ENCODE measurements at regions not wholly inside any gene's neighbourhood (a gene's known extent, or its start where the extent isn't known, plus 50 kb on each side); places are given as distances from the start of the nearest gene placed in this dataset.

- H3K4me1 Mint-ChIP-seq (ENCODE audit: low read depth): peaks cover 4% of the 10 kb centered on the region
- no peak overlapping the region for H3K27ac Mint-ChIP-seq
- intact Hi-C loops (cut with micrococcal nuclease): no loop called here
- no peak overlapping the region for H3K4me3 Mint-ChIP-seq
- no peak for DNase-seq (ENCODE audit: low spot score)
- H3K27me3 Mint-ChIP-seq (ENCODE audit: insufficient read depth): no peaks in the 10 kb centered on the region
- peaks cover 6% of the 10 kb centered on the region for H3K36me3 Mint-ChIP-seq (ENCODE audit: low read depth)
- peaks cover 4% of the 10 kb centered on the region for H3K9me3 Mint-ChIP-seq
Measured at GRCh38 chr2:43105586-43106558, 120.5 kb downstream of the ZFP36L2 start.

DNA sequence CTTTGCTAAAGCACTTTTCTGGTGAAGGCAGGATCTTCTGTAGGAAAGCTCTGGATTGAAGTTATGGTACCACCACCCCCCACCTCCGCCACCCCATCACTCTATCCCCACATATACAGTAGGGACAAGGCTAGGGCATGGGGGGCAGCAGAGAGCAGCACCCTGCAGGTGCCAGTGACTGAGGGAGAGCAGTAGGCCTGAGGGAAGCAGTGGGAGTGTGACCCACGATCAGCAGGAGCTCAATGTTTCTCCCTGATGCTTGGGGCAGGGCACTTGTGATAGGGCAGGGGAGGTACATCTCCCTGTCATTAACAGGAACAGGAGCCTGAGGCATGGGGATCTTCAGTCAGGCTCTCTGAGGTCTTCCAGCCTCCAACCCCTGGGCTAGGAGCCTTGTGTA lies 121.6 kb downstream of the ZFP36L2 start:
- H3K36me3 Mint-ChIP-seq (ENCODE audit: low read depth): peaks cover 6% of the 10 kb centered on the region
- H3K4me3 Mint-ChIP-seq: no peak overlapping the region
- peaks cover 4% of the 10 kb centered on the region for H3K4me1 Mint-ChIP-seq (ENCODE audit: low read depth)
- intact Hi-C loops (cut with micrococcal nuclease): no loop called here
- no peak for DNase-seq (ENCODE audit: low spot score)
- H3K27ac Mint-ChIP-seq: no peak overlapping the region
- H3K9me3 Mint-ChIP-seq: peaks cover 4% of the 10 kb centered on the region
- H3K27me3 Mint-ChIP-seq (ENCODE audit: insufficient read depth): no peaks in the 10 kb centered on the region

- peaks cover 6% of the 10 kb centered on the region for H3K36me3 Mint-ChIP-seq (ENCODE audit: low read depth)
- DNase-seq (ENCODE audit: low spot score): no peak
- intact Hi-C loops (cut with micrococcal nuclease): no loop called here
- H3K27ac Mint-ChIP-seq: no peak overlapping the region
- H3K4me1 Mint-ChIP-seq (ENCODE audit: low read depth): no peaks in the 10 kb centered on the region
- H3K4me3 Mint-ChIP-seq: no peak overlapping the region
- peaks cover 2% of the 10 kb centered on the region for H3K27me3 Mint-ChIP-seq (ENCODE audit: insufficient read depth)
- peaks cover 4% of the 10 kb centered on the region for H3K9me3 Mint-ChIP-seq
Measured at GRCh38 chr2:43104106-43104505, 122.3 kb downstream of the ZFP36L2 start.

- Mint-ChIP-seq H3K9me3 (peaks cover 4% of the 10 kb centered on the region), H3K4me3 (no peak overlapping the region), H3K27ac (no peak overlapping the region), H3K27me3 (ENCODE audit: insufficient read depth) (peaks cover 2% of the 10 kb centered on the region), H3K36me3 (ENCODE audit: low read depth) (peaks cover 8% of the 10 kb centered on the region), H3K4me1 (ENCODE audit: low read depth) (no peaks in the 10 kb centered on the region)
- no peak for DNase-seq (ENCODE audit: low spot score)
- intact Hi-C loops (cut with micrococcal nuclease): no loop called here
Measured at GRCh38 chr2:43103093-43103404, 123.4 kb downstream of the ZFP36L2 start.

DNA sequence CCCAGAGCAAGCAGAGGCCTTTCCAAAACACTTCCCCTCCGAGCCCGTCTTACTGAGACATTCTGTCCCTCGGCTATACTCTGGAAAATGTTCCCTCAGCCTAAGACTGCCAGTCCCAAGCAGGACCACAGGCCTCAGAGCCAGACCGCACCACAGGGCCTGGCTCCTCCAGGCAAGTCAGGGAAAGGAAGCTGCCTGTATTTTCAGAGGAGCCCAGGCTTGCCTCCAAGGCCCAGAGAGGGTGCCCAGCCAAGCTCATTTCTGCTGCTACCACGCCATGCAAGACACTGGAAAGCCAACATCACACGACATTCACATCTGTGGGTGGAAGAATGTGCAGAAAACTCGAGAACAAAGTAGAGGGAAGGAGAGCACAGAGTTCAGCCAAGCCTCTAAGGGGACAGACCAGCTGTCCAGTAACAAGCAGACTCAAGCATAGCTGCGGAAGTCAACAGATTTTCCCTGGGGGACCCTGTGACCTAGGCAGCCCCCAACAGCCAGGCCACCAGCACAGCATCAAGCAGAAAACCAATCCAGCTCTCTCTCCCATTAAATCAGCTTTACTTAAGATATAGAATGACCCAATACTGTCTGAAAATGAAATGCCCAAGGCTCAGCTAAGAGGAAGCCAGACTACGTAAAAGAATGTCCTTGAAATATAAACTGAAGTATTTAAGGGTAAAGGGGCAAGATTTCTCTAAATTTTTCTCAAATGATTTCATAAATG lies 123.9 kb downstream of the ZFP36L2 start:
- Mint-ChIP-seq H3K27ac (no peak overlapping the region), H3K36me3 (ENCODE audit: low read depth) (peaks cover 13% of the 10 kb centered on the region), H3K4me1 (ENCODE audit: low read depth) (no peaks in the 10 kb centered on the region), H3K27me3 (ENCODE audit: insufficient read depth) (peaks cover 4% of the 10 kb centered on the region), H3K4me3 (no peak overlapping the region), H3K9me3 (peaks cover 4% of the 10 kb centered on the region)
- intact Hi-C loops (cut with micrococcal nuclease): no loop called here
- no peak for DNase-seq (ENCODE audit: low spot score)

GRCh38 chr2:43101751-43102150 lies 124.7 kb downstream of the ZFP36L2 start:
- intact Hi-C loops (cut with micrococcal nuclease): no loop called here
- peaks cover 4% of the 10 kb centered on the region for H3K9me3 Mint-ChIP-seq
- peaks cover 16% of the 10 kb centered on the region for H3K36me3 Mint-ChIP-seq (ENCODE audit: low read depth)
- H3K4me1 Mint-ChIP-seq (ENCODE audit: low read depth): no peaks in the 10 kb centered on the region
- no peak for DNase-seq (ENCODE audit: low spot score)
- H3K27ac Mint-ChIP-seq: no peak overlapping the region
- H3K27me3 Mint-ChIP-seq (ENCODE audit: insufficient read depth): peaks cover 4% of the 10 kb centered on the region
- H3K4me3 Mint-ChIP-seq: no peak overlapping the region

DNA sequence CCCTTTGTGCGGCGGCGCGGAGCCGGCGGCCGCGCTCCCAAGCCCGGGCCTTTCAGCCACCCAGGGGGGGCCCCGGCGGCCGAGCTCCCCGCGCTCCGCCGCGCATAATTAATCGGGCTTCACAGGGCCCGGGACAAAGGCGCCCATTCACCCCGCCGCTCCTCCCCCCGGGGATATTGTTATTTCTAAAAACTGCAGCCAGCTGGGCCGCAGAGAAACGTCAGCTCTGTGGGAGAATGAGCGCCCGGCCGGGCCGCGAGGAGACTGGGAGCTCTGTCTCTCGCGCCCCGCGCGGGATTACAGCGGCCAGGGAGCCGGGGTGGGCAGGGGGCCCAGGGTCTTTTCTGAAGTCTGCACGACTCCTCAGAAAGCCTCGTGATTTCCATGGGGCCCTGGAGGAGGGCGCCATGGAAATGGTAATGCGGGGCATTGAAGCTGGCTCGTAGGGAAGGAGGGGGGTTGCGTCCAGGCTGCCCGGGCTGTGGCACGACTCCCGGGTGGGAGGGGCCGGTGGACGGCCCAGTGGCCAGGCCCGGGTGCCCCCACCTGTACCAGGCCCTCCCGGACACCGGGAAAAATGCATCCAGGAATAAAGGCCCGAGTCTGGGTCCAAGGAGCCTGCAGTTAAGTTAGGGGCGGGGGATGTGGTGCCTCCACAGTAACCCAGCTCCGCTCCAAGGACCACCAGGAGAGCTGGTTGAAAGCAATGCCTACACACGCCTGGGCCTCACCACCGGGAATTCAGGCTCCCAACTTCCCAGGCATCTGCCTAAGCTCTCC lies 125.3 kb downstream of the ZFP36L2 start:
- intact Hi-C loops (cut with micrococcal nuclease): no loop called here
- H3K27me3 Mint-ChIP-seq (ENCODE audit: insufficient read depth): peaks cover 4% of the 10 kb centered on the region
- no peaks in the 10 kb centered on the region for H3K4me1 Mint-ChIP-seq (ENCODE audit: low read depth)

DNA sequence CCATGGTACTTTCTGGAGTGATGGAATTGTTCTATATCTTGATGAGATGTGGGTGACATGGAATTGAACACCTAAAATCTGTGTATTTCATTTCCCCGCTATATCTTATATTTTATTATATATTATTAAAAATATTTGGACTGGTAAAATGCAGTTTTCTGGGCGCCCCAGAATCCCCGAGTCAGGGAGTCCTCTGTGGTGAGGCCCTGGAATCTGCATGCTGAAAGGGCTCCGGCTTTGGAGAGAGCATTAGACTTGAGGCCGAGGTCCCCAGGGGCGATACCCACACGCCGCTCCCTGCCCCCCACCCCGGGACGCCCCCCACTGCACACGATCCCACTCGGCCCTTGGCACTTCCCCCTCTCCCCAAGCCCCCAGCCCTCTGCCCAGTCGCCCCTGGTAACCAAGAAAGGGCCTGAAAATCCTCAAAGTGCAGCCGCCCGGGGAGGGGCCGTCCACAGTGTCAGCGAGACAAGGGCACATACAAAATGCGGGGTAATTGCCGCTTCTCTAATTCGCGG lies 126.0 kb downstream of the ZFP36L2 start:
- peaks cover 4% of the 10 kb centered on the region for H3K27me3 Mint-ChIP-seq (ENCODE audit: insufficient read depth)
- H3K4me3 Mint-ChIP-seq: no peak overlapping the region
- H3K36me3 Mint-ChIP-seq (ENCODE audit: low read depth): peaks cover 22% of the 10 kb centered on the region
- no peak for DNase-seq (ENCODE audit: low spot score)
- intact Hi-C loops (cut with micrococcal nuclease): no loop called here
- no peaks in the 10 kb centered on the region for H3K4me1 Mint-ChIP-seq (ENCODE audit: low read depth)
- H3K27ac Mint-ChIP-seq: no peak overlapping the region
- H3K9me3 Mint-ChIP-seq: peaks cover 4% of the 10 kb centered on the region

More for the DNA sequence above, 125.3 kb downstream of the ZFP36L2 start:
- Mint-ChIP-seq H3K27ac (no peak overlapping the region), H3K36me3 (ENCODE audit: low read depth) (peaks cover 21% of the 10 kb centered on the region), H3K9me3 (peaks cover 4% of the 10 kb centered on the region), H3K4me3 (no peak overlapping the region)
- no peak for DNase-seq (ENCODE audit: low spot score)

DNA sequence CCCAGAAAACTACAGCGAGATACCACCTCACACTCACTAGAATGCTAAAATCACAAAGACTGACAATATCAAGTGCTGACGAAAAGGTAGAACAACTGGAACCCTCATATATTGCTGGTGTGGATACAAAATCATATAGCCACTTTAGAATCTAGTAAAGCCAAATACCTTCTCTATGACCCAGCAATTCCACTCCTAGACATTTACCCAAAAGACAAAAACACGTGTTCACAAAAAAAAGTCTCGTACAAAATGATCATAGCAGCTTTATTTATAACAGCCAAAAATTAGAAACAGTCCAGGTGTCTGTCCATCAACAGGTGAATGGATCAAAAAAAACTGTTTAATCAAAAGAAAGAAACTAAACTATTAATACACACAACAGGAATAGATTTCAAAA lies 126.6 kb downstream of the ZFP36L2 start:
- DNase-seq (ENCODE audit: low spot score): no peak

DNA sequence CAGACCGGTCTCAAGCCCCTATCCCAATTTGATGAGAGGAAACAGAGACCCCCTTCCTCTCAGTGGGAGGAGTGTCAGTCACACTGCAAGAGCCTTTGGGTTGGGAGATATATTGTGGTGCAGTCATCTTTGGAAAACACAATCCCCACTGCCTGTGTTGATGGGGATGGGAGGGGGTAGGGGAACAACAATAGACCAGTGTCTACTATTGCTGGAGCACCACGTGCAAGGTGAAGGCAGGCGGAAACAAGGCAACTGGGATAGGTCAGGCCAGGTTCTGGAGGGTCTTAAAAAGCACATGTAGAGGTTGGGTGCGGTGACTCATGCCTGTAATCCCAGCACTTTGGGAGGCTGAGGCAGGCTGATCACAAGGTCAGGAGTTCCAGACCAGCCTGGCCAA lies 127.9 kb downstream of the ZFP36L2 start:
- H3K4me3 Mint-ChIP-seq: no peak overlapping the region
- peaks cover 3% of the 10 kb centered on the region for H3K9me3 Mint-ChIP-seq
- intact Hi-C loops (cut with micrococcal nuclease): no loop called here
- no peak overlapping the region for H3K27ac Mint-ChIP-seq
- H3K4me1 Mint-ChIP-seq (ENCODE audit: low read depth): no peaks in the 10 kb centered on the region
- H3K36me3 Mint-ChIP-seq (ENCODE audit: low read depth): peaks cover 23% of the 10 kb centered on the region
- H3K27me3 Mint-ChIP-seq (ENCODE audit: insufficient read depth): peaks cover 4% of the 10 kb centered on the region
- DNase-seq (ENCODE audit: low spot score): no peak

More for the DNA sequence above, 126.6 kb downstream of the ZFP36L2 start:
- Mint-ChIP-seq H3K27ac (no peak overlapping the region), H3K36me3 (ENCODE audit: low read depth) (peaks cover 22% of the 10 kb centered on the region), H3K9me3 (peaks cover 4% of the 10 kb centered on the region), H3K4me1 (ENCODE audit: low read depth) (no peaks in the 10 kb centered on the region), H3K27me3 (ENCODE audit: insufficient read depth) (peaks cover 4% of the 10 kb centered on the region), H3K4me3 (no peak overlapping the region)
- intact Hi-C loops (cut with micrococcal nuclease): no loop called here

DNA sequence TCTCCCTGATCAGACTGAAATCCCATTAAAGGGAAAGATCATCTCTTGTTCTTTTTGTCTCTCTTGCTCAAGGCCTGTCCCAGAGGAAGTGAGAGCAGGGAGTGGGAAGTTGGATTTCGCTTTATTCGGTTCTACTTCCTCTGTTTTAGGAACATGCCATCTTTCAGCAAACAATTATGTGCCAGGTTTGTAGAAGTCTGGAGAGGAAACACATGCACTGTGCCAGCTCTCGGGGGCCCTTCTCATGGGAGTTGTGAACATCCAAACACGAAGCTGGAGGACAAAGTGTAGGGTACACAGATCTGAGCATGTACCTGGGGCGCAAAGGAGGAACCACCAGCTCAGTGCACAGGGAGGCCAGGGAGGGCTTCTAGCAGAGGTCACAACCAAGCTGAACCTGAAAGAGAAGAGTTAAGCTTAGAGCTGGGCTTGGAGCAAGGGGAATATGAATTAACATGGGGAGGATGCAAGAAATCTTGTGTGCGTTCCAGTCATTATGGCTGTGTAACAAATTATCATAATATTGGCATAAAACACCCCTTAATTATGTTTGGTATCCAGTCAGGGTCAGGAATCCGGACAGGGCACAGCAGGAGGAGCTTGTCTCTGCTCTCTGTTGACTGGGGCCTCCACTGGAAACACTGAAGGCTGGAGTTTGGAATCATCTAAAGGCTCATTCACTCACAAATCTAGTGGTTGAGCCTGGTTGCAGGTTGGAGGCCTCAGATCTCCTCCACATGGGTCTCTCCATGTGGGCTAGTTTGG lies 128.6 kb downstream of the ZFP36L2 start:
- peaks cover 21% of the 10 kb centered on the region for H3K36me3 Mint-ChIP-seq (ENCODE audit: low read depth)
- H3K27ac Mint-ChIP-seq: no peak overlapping the region
- H3K27me3 Mint-ChIP-seq (ENCODE audit: insufficient read depth): peaks cover 4% of the 10 kb centered on the region
- H3K4me1 Mint-ChIP-seq (ENCODE audit: low read depth): no peaks in the 10 kb centered on the region
- DNase-seq (ENCODE audit: low spot score): no peak
- intact Hi-C loops (cut with micrococcal nuclease): no loop called here
- H3K9me3 Mint-ChIP-seq: peaks cover 3% of the 10 kb centered on the region
- H3K4me3 Mint-ChIP-seq: no peak overlapping the region
